Testis (tissue), 2 donors: ENCODE measurements at regions not wholly inside any gene's neighbourhood (a gene's known extent, or its start where the extent isn't known, plus 50 kb on each side); places are given as distances from the start of the nearest gene placed in this dataset.

Experiments
- CTCF ChIP-seq, 3 experiments: fragments of 450-650 bp in 2 of 3; fragments of 200-600 bp in 1 of 3; sonication (generic) in 1 of 3; IDR thresholded peaks; one replicate each; pipeline ENCODE4 v1.5.1; 2016 to 2019; ENCODE audit warnings: antibody characterized with exemption in 3 of 3, mild to moderate bottlenecking in 2 of 3, moderate library complexity in 1 of 3
- POLR2A ChIP-seq: fragments of 450-650 bp; IDR thresholded peaks from one replicate; pipeline ENCODE4 v1.6.1; 2017; ENCODE audit warnings: antibody characterized with exemption, mild to moderate bottlenecking, moderate library complexity

GRCh38 chr6:113011801-113012200 lies 664.7 kb downstream of the RFPL4B start:
- TF ChIP-seq CTCF (IDR thresholded peaks at IDR 0.05), result no peak
- no peak for TF ChIP-seq POLR2A
